ENCODE measurements at regions not wholly inside any gene's neighbourhood (a gene's known extent, or its start where the extent isn't known, plus 50 kb on each side); places are given as distances from the start of the nearest gene placed in this dataset.

DNA sequence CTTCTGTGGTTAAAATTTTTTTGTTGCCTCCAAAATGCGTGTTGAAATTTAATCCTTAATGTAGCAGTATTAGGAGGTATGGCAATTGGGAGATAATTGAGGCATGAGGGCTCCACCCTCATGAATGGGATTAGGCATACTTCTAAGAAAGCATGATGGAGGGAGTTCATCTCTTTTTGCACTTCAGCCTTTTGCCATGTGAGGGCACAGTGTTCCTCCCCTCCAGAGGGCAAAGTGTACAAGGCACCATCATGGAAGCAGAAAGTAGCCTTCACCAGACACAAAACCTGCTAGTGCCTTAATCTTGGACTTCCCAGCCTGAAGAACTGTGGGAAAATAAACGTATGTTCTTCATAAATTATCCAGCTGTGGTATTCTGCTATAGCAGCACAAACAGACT lies 429.5 kb downstream of the ZIC1 start:
- no peak for TF ChIP-seq EZH2 (IDR thresholded peaks at IDR 0.05; ENCODE audit: insufficient read depth, low read length)
- TF ChIP-seq, protein P1, sequence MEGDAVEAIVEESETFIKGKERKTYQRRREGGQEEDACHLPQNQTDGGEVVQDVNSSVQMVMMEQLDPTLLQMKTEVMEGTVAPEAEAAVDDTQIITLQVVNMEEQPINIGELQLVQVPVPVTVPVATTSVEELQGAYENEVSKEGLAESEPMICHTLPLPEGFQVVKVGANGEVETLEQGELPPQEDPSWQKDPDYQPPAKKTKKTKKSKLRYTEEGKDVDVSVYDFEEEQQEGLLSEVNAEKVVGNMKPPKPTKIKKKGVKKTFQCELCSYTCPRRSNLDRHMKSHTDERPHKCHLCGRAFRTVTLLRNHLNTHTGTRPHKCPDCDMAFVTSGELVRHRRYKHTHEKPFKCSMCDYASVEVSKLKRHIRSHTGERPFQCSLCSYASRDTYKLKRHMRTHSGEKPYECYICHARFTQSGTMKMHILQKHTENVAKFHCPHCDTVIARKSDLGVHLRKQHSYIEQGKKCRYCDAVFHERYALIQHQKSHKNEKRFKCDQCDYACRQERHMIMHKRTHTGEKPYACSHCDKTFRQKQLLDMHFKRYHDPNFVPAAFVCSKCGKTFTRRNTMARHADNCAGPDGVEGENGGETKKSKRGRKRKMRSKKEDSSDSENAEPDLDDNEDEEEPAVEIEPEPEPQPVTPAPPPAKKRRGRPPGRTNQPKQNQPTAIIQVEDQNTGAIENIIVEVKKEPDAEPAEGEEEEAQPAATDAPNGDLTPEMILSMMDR (IDR thresholded peaks at IDR 0.05; ENCODE audit: insufficient read depth, low read depth, low read length) = no peak
